ENCODE measurements at regions not wholly inside any gene's neighbourhood (a gene's known extent, or its start where the extent isn't known, plus 50 kb on each side); places are given as distances from the start of the nearest gene placed in this dataset.

GRCh38 chr5:63727583-63727982, 234.7 kb downstream of the HTR1A start:
- FAIRE-seq (no peak), DNase-seq (ENCODE audit: low spot score) (no peak)

- no peak for DNase-seq (ENCODE audit: low spot score)
- no peak for FAIRE-seq
Measured at GRCh38 chr5:63726496-63726895, 235.7 kb downstream of the HTR1A start.

DNA sequence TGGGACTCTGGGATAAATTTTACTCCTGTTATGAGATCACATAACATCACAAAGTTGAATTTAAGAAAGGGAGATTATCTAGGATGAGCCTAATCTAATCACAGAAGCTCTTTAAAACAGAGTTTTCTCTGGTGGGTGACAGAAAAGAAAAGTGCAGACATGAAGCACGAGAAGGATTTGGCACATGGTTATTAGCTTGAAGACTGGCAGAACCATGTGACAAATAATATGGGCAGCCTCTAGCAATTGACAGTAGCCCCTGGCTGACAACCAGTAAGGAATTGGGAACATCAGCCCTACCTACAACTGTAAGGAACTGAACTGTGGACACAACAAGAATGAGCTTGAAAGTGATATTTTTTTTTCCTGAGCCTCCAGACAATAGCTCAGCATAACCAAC, 243.1 kb downstream of the HTR1A start:
- DNase-seq (ENCODE audit: low spot score) (no peak), FAIRE-seq (no peak)

- DNase-seq (ENCODE audit: low spot score) (no peak), FAIRE-seq (no peak)
Measured at GRCh38 chr5:63700241-63700640, 262.0 kb downstream of the HTR1A start.

GRCh38 chr5:63697811-63698210, 264.4 kb downstream of the HTR1A start:
- DNase-seq (ENCODE audit: low spot score) (no peak), FAIRE-seq (no peak)

- DNase-seq (ENCODE audit: low spot score) (no peak), FAIRE-seq (no peak)
Measured at GRCh38 chr5:63690546-63690945, 271.7 kb downstream of the HTR1A start.

DNA sequence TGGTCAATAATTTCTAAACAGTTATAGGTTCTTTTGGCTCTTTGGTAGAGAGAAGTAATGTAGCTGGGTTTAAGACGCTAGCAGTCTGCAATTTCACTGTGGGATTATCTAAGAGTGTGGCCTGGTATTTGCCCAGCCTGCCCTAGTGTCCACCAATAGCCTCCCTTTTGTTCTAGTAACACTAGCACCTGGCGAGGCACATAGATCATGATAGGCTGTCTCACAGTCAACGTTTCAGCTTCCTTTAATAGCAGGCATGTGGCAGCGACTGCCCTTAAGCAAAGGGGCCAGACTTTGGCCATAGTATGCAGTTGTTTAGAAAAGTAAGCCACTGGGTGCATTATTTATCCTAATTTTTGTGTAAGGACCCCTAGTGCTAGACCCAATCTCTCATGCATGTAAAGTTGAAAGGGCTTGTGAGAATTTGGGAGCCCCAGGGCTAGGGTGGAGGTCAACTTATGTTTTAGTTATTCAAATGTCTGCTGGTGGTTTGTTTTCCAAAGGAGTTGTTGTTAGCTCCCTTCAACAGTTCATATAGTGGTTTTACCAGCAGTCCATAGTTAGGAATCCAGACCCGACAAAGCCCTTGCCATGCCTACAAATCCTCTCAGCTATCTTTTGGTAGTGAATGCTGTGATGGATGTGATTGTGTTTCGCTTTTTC, 274.3 kb downstream of the HTR1A start:
- no peak for DNase-seq (ENCODE audit: low spot score)
- FAIRE-seq: no peak

GRCh38 chr5:63686938-63687337, 275.3 kb downstream of the HTR1A start:
- FAIRE-seq (no peak), DNase-seq (ENCODE audit: low spot score) (no peak)

GRCh38 chr5:63686181-63686580, 276.1 kb downstream of the HTR1A start:
- FAIRE-seq: no peak
- no peak for DNase-seq (ENCODE audit: low spot score)

GRCh38 chr5:63685454-63685853, 276.8 kb downstream of the HTR1A start:
- DNase-seq (ENCODE audit: low spot score): no peak
- no peak for FAIRE-seq

DNA sequence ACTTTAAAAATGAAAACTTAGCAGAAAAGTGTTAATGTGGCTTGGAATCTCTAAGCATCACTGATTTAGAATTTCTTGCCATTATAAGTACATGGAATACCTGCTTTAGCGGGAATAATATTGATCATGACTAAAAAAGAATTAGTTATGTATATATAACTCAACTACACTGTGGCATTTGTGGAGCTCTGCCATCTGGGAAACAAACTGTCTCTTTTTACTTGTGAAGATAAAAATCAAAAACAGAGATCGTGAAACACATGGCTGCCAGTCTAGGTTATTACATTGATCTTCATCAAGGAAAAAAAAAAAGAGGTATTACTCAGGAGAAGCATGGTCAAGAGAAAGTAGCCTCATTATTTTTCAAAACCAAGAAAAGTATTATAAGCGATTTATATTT, 287.4 kb downstream of the HTR1A start:
- no peak for FAIRE-seq

DNA sequence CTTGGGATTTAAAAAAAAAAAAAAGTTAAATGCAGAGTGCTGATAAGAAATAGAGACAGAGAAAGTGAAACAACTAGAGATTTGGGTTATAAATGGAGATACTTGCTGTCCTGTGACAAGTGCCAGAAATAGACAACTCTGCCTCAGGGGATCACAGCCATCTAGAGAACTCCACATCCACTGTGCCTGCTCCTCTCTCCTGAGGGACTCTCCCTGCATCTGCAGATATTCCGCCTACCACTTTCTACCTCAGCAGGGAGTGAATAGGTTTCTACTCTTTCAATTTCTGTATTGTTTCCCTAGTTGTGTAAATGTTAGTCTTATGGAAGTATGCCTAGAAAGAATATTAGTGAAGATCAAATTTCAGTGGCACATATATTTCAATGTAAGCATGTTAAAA, 307.2 kb downstream of the HTR1A start:
- FAIRE-seq: no peak

More for the DNA sequence above, 287.4 kb downstream of the HTR1A start:
- DNase-seq (ENCODE audit: low spot score): no peak

GRCh38 chr5:63650581-63650980, 311.7 kb downstream of the HTR1A start:
- DNase-seq (ENCODE audit: low spot score) (no peak), FAIRE-seq (no peak)

More for the DNA sequence above, 307.2 kb downstream of the HTR1A start:
- no peak for DNase-seq (ENCODE audit: low spot score)

- FAIRE-seq (no peak), DNase-seq (ENCODE audit: low spot score) (no peak)
Measured at GRCh38 chr5:63648376-63648775, 313.9 kb downstream of the HTR1A start.

DNA sequence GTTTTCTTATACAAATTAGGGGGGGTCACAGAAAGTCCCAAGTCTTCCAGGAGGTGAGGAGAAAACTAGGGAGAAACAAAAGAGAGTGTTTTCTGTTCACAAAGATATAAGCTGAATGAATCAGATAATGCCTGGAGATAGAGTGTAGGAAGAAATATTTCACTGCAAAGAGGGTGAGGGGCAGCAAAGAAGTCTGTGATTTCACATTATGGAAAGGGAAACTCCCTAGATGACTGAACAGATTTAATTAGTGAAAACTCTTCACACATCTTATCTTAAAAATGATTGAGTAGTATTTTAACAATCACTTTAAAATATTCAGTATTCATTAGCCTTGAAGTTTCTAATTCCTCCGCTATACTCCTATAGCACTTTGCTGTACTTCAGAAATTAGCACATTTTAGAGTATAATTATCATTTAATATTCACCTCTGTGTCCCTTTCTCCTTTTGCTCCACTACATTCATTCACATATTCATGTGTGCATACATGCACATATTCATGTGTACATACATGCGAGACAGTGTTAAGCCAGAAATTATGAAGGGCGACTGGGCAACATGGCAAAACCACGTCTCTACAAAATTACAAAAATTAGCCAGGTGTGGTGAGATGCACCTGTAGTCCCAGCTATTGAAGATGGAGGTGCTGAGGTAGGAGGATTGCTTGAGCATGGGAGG, 332.2 kb downstream of the HTR1A start:
- no peak for FAIRE-seq

DNA sequence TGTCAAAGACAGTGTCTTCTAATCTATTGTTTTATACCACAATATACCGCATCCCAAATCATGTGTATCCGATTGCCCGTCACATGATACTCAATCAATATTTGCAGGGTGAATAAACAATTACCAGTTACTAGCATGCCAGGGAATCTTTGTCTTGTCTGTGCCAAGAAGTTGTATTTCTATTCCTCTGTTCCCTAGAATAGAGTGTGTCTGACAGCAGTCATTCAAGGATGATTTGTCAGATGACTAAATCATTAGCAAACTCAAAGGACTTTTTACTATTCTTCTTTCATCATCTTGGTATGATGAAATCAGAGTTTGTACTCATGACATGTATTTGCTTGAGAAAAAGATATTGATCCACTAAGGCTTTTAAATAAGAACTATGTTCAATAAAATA, 348.8 kb downstream of the HTR1A start:
- FAIRE-seq (no peak), DNase-seq (ENCODE audit: low spot score) (no peak)

More for the DNA sequence above, 332.2 kb downstream of the HTR1A start:
- DNase-seq (ENCODE audit: low spot score): no peak

- FAIRE-seq (no peak), DNase-seq (ENCODE audit: low spot score) (no peak)
Measured at GRCh38 chr5:63603996-63604395, 358.2 kb downstream of the HTR1A start.

DNA sequence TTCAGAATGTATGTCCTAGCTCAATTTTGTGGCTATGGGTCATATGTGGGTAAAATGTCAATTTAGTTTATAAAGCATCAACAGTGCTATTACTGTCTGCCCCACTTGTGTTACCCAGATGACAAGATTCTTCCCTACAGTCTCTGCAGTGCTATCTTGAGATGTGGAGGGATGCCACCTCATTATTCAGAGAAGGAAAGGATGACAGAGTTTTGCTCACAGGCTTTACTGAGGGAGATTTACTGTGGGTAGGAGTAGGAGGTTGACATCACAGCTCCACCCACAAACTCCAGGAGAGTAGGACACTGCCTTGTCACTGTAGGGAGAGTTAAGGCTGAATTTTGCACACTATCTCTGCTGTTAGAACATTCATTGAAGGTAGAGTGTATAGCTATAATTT, 359.3 kb downstream of the HTR1A start:
- FAIRE-seq (no peak), DNase-seq (ENCODE audit: low spot score) (no peak)

GRCh38 chr5:63596254-63596653, 366.0 kb downstream of the HTR1A start:
- FAIRE-seq: no peak
- no peak for DNase-seq (ENCODE audit: low spot score)

DNA sequence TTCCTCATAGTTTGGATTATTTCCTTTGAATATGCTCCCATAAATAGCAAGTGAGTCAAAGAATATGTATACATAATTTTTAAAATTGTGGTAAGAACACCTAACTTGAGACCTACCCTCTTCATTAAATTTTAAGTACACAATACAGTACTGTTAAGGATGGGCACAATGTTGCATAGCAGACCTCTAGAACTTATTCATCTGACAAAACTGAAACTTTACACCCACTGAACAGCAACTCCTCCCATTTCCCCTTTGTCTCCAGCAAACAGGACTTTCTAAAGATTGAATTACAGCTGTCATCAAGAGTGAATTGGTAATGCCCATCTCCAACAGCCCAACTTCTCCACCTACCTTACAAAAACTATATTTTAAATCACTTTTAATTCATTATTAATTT, 388.9 kb downstream of the HTR1A start:
- DNase-seq (ENCODE audit: low spot score) (no peak), FAIRE-seq (no peak)

DNA sequence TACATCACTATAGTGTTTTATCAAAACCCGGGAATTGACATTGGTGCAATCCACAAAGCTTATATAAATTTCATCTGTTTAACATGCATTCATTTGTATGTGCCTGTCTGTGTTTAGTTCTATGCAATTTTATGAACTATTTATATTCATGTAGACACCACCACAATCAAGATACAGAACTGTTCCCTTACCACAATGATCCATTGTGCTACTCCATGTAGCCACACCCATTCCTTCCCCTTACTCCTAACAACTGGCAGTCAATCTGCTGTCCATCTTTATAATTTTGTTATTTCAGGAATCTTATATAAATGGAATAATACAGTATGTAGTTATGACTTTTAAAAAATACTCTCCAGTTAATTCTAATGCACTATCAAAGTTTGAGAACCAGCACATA, 389.5 kb downstream of the HTR1A start:
- no peak for FAIRE-seq
- DNase-seq (ENCODE audit: low spot score): no peak

DNA sequence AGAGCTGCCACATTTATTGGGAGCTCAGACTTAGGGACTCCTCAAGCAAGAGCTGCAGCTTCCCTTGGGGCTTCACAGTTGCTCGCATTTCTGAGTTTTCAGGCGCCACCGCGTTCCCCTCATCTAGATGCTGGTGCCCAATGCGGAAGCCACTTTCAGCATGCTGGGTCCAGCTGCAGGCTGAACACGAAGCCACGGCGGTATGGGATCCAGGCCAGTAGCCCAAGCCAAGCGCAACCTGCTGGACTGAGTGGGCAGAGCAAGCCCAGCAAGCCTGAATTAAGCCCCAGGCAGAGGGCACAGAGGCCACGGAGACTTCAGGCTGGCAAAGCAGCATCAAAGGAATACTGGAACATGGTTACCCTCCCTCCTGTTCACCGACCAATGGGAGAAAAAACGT, 391.5 kb downstream of the HTR1A start:
- DNase-seq (ENCODE audit: low spot score) (no peak), FAIRE-seq (no peak)

DNA sequence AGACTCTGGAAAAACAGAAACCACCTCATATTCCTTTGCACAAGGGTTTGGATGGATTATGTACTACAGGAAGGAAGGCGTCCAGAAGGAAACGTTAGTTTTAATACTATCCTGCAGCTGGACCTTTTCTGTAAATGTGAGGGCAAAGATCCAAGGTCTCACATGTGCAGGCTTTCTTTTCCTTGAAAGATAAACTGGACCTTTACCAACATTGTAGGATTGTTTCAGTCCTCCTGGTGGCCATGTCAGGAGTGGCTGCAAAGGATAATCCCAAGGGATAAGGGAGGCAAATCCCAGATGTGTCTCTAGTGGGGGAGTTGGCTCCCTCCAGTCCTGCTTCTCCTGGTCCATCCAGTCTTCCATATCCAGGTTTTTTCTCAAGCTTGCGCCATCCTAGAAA, 397.5 kb downstream of the HTR1A start:
- no peak for DNase-seq (ENCODE audit: low spot score)
- FAIRE-seq: no peak
